NCI-H526 (cell line): ENCODE measurements at regions not wholly inside any gene's neighbourhood (a gene's known extent, or its start where the extent isn't known, plus 50 kb on each side); places are given as distances from the start of the nearest gene placed in this dataset.

Experiments used
- DNase-seq, 2 experiments: peaks; one replicate each; lab custom pipeline; 2025; lab: John Stamatoyannopoulos, UW

- DNase-seq, result no peak
These were observed 406.2 kb downstream of the MBD2 start for GRCh38 chr18:53817976-53818950.

- DNase-seq, result no peak
These were observed 424.3 kb downstream of the MBD2 start for GRCh38 chr18:53800171-53800570.

- no peak for DNase-seq
These were observed 425.3 kb downstream of the MBD2 start for GRCh38 chr18:53799134-53799533.

- no peak for DNase-seq
These were observed 426.0 kb downstream of the MBD2 start for GRCh38 chr18:53798516-53798915.

- DNase-seq, result no peak
These were observed 426.4 kb downstream of the MBD2 start for GRCh38 chr18:53797998-53798495.

- DNase-seq, result no peak
These were observed 428.3 kb downstream of the MBD2 start for GRCh38 chr18:53796040-53796729.

- no peak for DNase-seq
These were observed 428.9 kb downstream of the MBD2 start for GRCh38 chr18:53795610-53796009.

- no peak for DNase-seq
These were observed 429.4 kb downstream of the MBD2 start for GRCh38 chr18:53795061-53795460.

- no peak for DNase-seq
These were observed 431.7 kb downstream of the MBD2 start for GRCh38 chr18:53792762-53793161.

- DNase-seq, result no peak
These were observed 433.7 kb downstream of the MBD2 start for GRCh38 chr18:53790786-53791185.

- DNase-seq, result no peak
These were observed 434.9 kb downstream of the MBD2 start for GRCh38 chr18:53789376-53790247.

GRCh38 chr18:53785811-53786210, 438.7 kb downstream of the MBD2 start:
- DNase-seq, result no peak

- DNase-seq, result no peak
These were observed 440.2 kb downstream of the MBD2 start for GRCh38 chr18:53784253-53784652.

GRCh38 chr18:53780666-53781065, 443.8 kb downstream of the MBD2 start:
- DNase-seq, result no peak

GRCh38 chr18:53772293-53772692, 452.2 kb downstream of the MBD2 start:
- DNase-seq, result no peak

- DNase-seq, result no peak
These were observed 452.8 kb downstream of the MBD2 start for GRCh38 chr18:53771664-53772063.

- DNase-seq, result no peak
These were observed 459.3 kb downstream of the MBD2 start for GRCh38 chr18:53765211-53765610.

GRCh38 chr18:53764086-53764485, 460.4 kb downstream of the MBD2 start:
- DNase-seq, result no peak

- DNase-seq, result no peak
These were observed 467.1 kb downstream of the MBD2 start for GRCh38 chr18:53757328-53757727.

GRCh38 chr18:53756610-53756972, 467.9 kb downstream of the MBD2 start:
- no peak for DNase-seq

- no peak for DNase-seq
These were observed 468.4 kb downstream of the MBD2 start for GRCh38 chr18:53755914-53756609.
